Subcutaneous abdominal adipose tissue (tissue), 5 donors: ENCODE measurements at regions not wholly inside any gene's neighbourhood (a gene's known extent, or its start where the extent isn't known, plus 50 kb on each side); places are given as distances from the start of the nearest gene placed in this dataset.

Experiments used
- H3K27ac ChIP-seq: one replicate; pipeline ENCODE4 v1.7.0; 2013; ENCODE audit warnings: low read depth, mild to moderate bottlenecking, inconsistent platforms, low read length, moderate library complexity
- H3K27me3 ChIP-seq, 5 donors: one replicate each; pipeline ENCODE4 v1.7.0; 2013; ENCODE audit warnings: low read length in 5 of 5, inconsistent platforms in 1 of 5; ENCODE audit not compliant: control insufficient read depth in 5 of 5, insufficient read depth in 4 of 5
- H3K36me3 ChIP-seq, 5 donors: one replicate each; pipeline ENCODE4 v1.7.0; 2013; ENCODE audit warnings: low read length in 5 of 5; ENCODE audit not compliant: control insufficient read depth in 5 of 5, insufficient read depth in 5 of 5
- H3K4me1 ChIP-seq, 5 donors: one replicate each; pipeline ENCODE4 v1.7.0; 2013; ENCODE audit warnings: low read length in 5 of 5, mild to moderate bottlenecking in 3 of 5, moderate library complexity in 1 of 5; ENCODE audit not compliant: control insufficient read depth in 5 of 5, insufficient read depth in 5 of 5
- H3K4me3 ChIP-seq, 5 donors: one replicate each; pipeline ENCODE4 v1.7.0; 2013; ENCODE audit warnings: low read length in 5 of 5, low read depth in 1 of 5
- H3K9ac ChIP-seq, 5 donors: one replicate each; pipeline ENCODE4 v1.7.0; 2013; ENCODE audit warnings: low read length in 5 of 5, mild to moderate bottlenecking in 4 of 5, moderate library complexity in 3 of 5
- H3K9me3 ChIP-seq, 5 donors: one replicate each; pipeline ENCODE4 v1.7.0; 2013; ENCODE audit warnings: low read length in 5 of 5; ENCODE audit not compliant: control insufficient read depth in 5 of 5
- donor health status: healthy.
- donor health status: healthy.
- donor health status: healthy.
- donor health status: healthy.
- donor health status: healthy.

- Histone ChIP-seq H3K4me3 (no peak overlapping the region), H3K4me1 (no peaks in the 10 kb centered on the region), H3K27ac (no peak overlapping the region), H3K9ac (no peak overlapping the region), H3K27me3 (peaks cover 14 to 37% (median 24%) of the 10 kb centered on the region in 5 donors), H3K9me3 (no peaks in the 10 kb centered on the region), H3K36me3 (no peaks in the 10 kb centered on the region)
These were observed 75.3 kb upstream of the SFSWAP start for GRCh38 chr12:131635491-131636122.

- no peak overlapping the region for H3K9ac ChIP-seq
- no peaks in the 10 kb centered on the region for H3K9me3 ChIP-seq
- no peak overlapping the region for H3K27ac ChIP-seq
- H3K4me3 ChIP-seq = no peak overlapping the region
- H3K4me1 ChIP-seq = no peaks in the 10 kb centered on the region
- no peaks in the 10 kb centered on the region for H3K36me3 ChIP-seq
- H3K27me3 ChIP-seq = peaks cover 14 to 34% (median 21%) of the 10 kb centered on the region in 5 donors
These were observed 74.6 kb upstream of the SFSWAP start for GRCh38 chr12:131636266-131636665.

GRCh38 chr12:131636940-131637750 is 73.7 kb upstream of the SFSWAP start:
- Histone ChIP-seq H3K4me3 (no peak overlapping the region), H3K27me3 (peaks cover 14 to 36% (median 20%) of the 10 kb centered on the region in 5 donors), H3K4me1 (no peaks in the 10 kb centered on the region), H3K9me3 (no peaks in the 10 kb centered on the region), H3K27ac (no peak overlapping the region), H3K36me3 (no peaks in the 10 kb centered on the region), H3K9ac (no peak overlapping the region)

- no peaks in the 10 kb centered on the region for H3K9me3 ChIP-seq
- H3K4me3 ChIP-seq = no peak overlapping the region
- H3K4me1 ChIP-seq = no peaks in the 10 kb centered on the region
- no peak overlapping the region for H3K27ac ChIP-seq
- H3K36me3 ChIP-seq = no peaks in the 10 kb centered on the region
- no peak overlapping the region for H3K9ac ChIP-seq
- H3K27me3 ChIP-seq = peaks cover 14 to 38% (median 22%) of the 10 kb centered on the region in 5 donors
These were observed 72.9 kb upstream of the SFSWAP start for GRCh38 chr12:131637986-131638385.

GRCh38 chr12:131639270-131639940 is 71.5 kb upstream of the SFSWAP start:
- H3K27me3 ChIP-seq = peaks cover 14 to 39% (median 21%) of the 10 kb centered on the region in 5 donors
- H3K9me3 ChIP-seq = no peaks in the 10 kb centered on the region
- H3K27ac ChIP-seq = no peak overlapping the region
- no peak overlapping the region for H3K9ac ChIP-seq
- no peak overlapping the region for H3K4me3 ChIP-seq
- no peaks in the 10 kb centered on the region for H3K4me1 ChIP-seq
- no peaks in the 10 kb centered on the region for H3K36me3 ChIP-seq

GRCh38 chr12:131640525-131640924 is 70.4 kb upstream of the SFSWAP start:
- no peak overlapping the region for H3K4me3 ChIP-seq
- H3K27ac ChIP-seq = no peak overlapping the region
- H3K4me1 ChIP-seq = no peaks in the 10 kb centered on the region
- peaks cover 14 to 43% (median 20%) of the 10 kb centered on the region in 5 donors for H3K27me3 ChIP-seq
- H3K36me3 ChIP-seq = no peaks in the 10 kb centered on the region
- H3K9me3 ChIP-seq = no peaks in the 10 kb centered on the region
- no peak overlapping the region for H3K9ac ChIP-seq

GRCh38 chr12:131641315-131641714 is 69.6 kb upstream of the SFSWAP start:
- Histone ChIP-seq H3K27ac (no peak overlapping the region), H3K9ac (no peak overlapping the region), H3K9me3 (no peaks in the 10 kb centered on the region), H3K27me3 (peaks cover 10 to 42% (median 16%) of the 10 kb centered on the region in 5 donors), H3K4me3 (no peak overlapping the region), H3K36me3 (no peaks in the 10 kb centered on the region), H3K4me1 (no peaks in the 10 kb centered on the region)

GRCh38 chr12:131642101-131642540 is 68.8 kb upstream of the SFSWAP start:
- Histone ChIP-seq H3K27me3 (peaks cover 10 to 35% (median 11%) of the 10 kb centered on the region in 5 donors), H3K36me3 (no peaks in the 10 kb centered on the region)

GRCh38 chr12:131642771-131643170 is 68.1 kb upstream of the SFSWAP start:
- no peaks in the 10 kb centered on the region for H3K36me3 ChIP-seq
- H3K4me3 ChIP-seq = no peak overlapping the region
- peaks cover 5 to 29% (median 10%) of the 10 kb centered on the region in 5 donors for H3K27me3 ChIP-seq
- H3K4me1 ChIP-seq = no peaks in the 10 kb centered on the region
- no peaks in the 10 kb centered on the region for H3K9me3 ChIP-seq
- no peak overlapping the region for H3K27ac ChIP-seq
- no peak overlapping the region for H3K9ac ChIP-seq

More at GRCh38 chr12:131642101-131642540, 68.8 kb upstream of the SFSWAP start:
- no peak overlapping the region for H3K4me3 ChIP-seq
- no peaks in the 10 kb centered on the region for H3K9me3 ChIP-seq
- no peaks in the 10 kb centered on the region for H3K4me1 ChIP-seq
- no peak overlapping the region for H3K9ac ChIP-seq
- no peak overlapping the region for H3K27ac ChIP-seq
